DMS53 treated with DMSO at 0.1 percent for 48 hours (cell line): ENCODE measurements at regions not wholly inside any gene's neighbourhood (a gene's known extent, or its start where the extent isn't known, plus 50 kb on each side); places are given as distances from the start of the nearest gene placed in this dataset.
"Not testable (repeated sequence)": the region's sequence is repeated elsewhere in the genome, so short reads cannot be mapped to it uniquely, and the experiment has no call there.

Experiments used
- DNase-seq: peaks from one replicate; lab custom pipeline; 2025; ENCODE audit not compliant: unreplicated experiment; lab: John Stamatoyannopoulos, UW

- DNase-seq = no peak
Measured at GRCh38 chr14:38593476-38593875, 337.6 kb upstream of the CLEC14A start.

GRCh38 chr14:38592764-38593442, 337.0 kb upstream of the CLEC14A start:
- no peak for DNase-seq

- no peak for DNase-seq
Measured at GRCh38 chr14:38589747-38590350, 334.0 kb upstream of the CLEC14A start.

GRCh38 chr14:38583471-38583870, 327.6 kb upstream of the CLEC14A start:
- DNase-seq = no peak

GRCh38 chr14:38578278-38578681, 322.4 kb upstream of the CLEC14A start:
- DNase-seq = no peak

- no peak for DNase-seq
Measured at GRCh38 chr14:38567703-38568102, 311.8 kb upstream of the CLEC14A start.

GRCh38 chr14:38561657-38562056, 305.8 kb upstream of the CLEC14A start:
- no peak for DNase-seq

- no peak for DNase-seq
Measured at GRCh38 chr14:38559711-38560110, 303.8 kb upstream of the CLEC14A start.

- not testable (repeated sequence) for DNase-seq
Measured at GRCh38 chr14:38557391-38557790, 301.5 kb upstream of the CLEC14A start.

GRCh38 chr14:38556252-38556651, 300.4 kb upstream of the CLEC14A start:
- no peak for DNase-seq

GRCh38 chr14:38554026-38554425, 298.1 kb upstream of the CLEC14A start:
- no peak for DNase-seq

- no peak for DNase-seq
Measured at GRCh38 chr14:38553586-38553985, 297.7 kb upstream of the CLEC14A start.

GRCh38 chr14:38549564-38549963, 293.7 kb upstream of the CLEC14A start:
- no peak for DNase-seq

- DNase-seq = no peak
Measured at GRCh38 chr14:38547961-38548490, 292.1 kb upstream of the CLEC14A start.

GRCh38 chr14:38546932-38547551, 291.1 kb upstream of the CLEC14A start:
- no peak for DNase-seq

GRCh38 chr14:38544776-38545175, 288.9 kb upstream of the CLEC14A start:
- no peak for DNase-seq

- DNase-seq = not testable (repeated sequence)
Measured at GRCh38 chr14:38543851-38544250, 288.0 kb upstream of the CLEC14A start.

GRCh38 chr14:38538053-38538452, 282.2 kb upstream of the CLEC14A start:
- not testable (repeated sequence) for DNase-seq

- no peak for DNase-seq
Measured at GRCh38 chr14:38536376-38537038, 280.6 kb upstream of the CLEC14A start.

GRCh38 chr14:38528582-38528981, 272.7 kb upstream of the CLEC14A start:
- DNase-seq = no peak

GRCh38 chr14:38527502-38527878, 271.6 kb upstream of the CLEC14A start:
- DNase-seq = no peak
